Kidney epithelial cell (primary cell): ENCODE measurements at regions not wholly inside any gene's neighbourhood (a gene's known extent, or its start where the extent isn't known, plus 50 kb on each side); places are given as distances from the start of the nearest gene placed in this dataset.

Experiments
- DNase-seq: peaks from one replicate; pipeline ENCODE4 v3.0.0-alpha.2; 2010; ENCODE audit warnings: low read depth
- H3K27me3 ChIP-seq: 2 replicates; pipeline ENCODE4 v1.6.0; 2011; ENCODE audit warnings: low read length; ENCODE audit not compliant: control insufficient read depth, insufficient read depth
- H3K36me3 ChIP-seq: 2 replicates; pipeline ENCODE4 v1.5.1; 2011; ENCODE audit warnings: low read length; ENCODE audit not compliant: control insufficient read depth, insufficient read depth
- H3K4me3 ChIP-seq: 2 replicates; pipeline ENCODE4 v1.5.1; 2011; ENCODE audit warnings: low read depth, mild to moderate bottlenecking, control low read depth, low read length
- CTCF ChIP-seq: IDR thresholded peaks from 2 replicates; pipeline ENCODE4 v1.5.1; 2011; ENCODE audit warnings: mild to moderate bottlenecking, moderate library complexity, low read length, control low read depth, inconsistent platforms; ENCODE audit not compliant: insufficient read depth, poor library complexity, severe bottlenecking

GRCh38 chr1:239725371-239725770, 339.0 kb downstream of the CHRM3 start:
- Histone ChIP-seq H3K36me3 (no peaks in the 10 kb centered on the region), H3K27me3 (no peaks in the 10 kb centered on the region), H3K4me3 (no peak overlapping the region)
- no peak for DNase-seq
- TF ChIP-seq CTCF = no peak

- no peaks in the 10 kb centered on the region for H3K36me3 ChIP-seq
- no peak overlapping the region for H3K4me3 ChIP-seq
- no peaks in the 10 kb centered on the region for H3K27me3 ChIP-seq
- DNase-seq = no peak
- no peak for TF ChIP-seq CTCF
These were observed 339.6 kb downstream of the CHRM3 start for GRCh38 chr1:239725933-239726332.

GRCh38 chr1:239730378-239730777, 344.0 kb downstream of the CHRM3 start:
- no peaks in the 10 kb centered on the region for H3K36me3 ChIP-seq
- no peaks in the 10 kb centered on the region for H3K27me3 ChIP-seq
- no peak for DNase-seq
- H3K4me3 ChIP-seq = no peak overlapping the region
- TF ChIP-seq CTCF = no peak

- no peak overlapping the region for H3K4me3 ChIP-seq
- H3K36me3 ChIP-seq = no peaks in the 10 kb centered on the region
- DNase-seq = no peak
- TF ChIP-seq CTCF = no peak
- H3K27me3 ChIP-seq = no peaks in the 10 kb centered on the region
These were observed 344.8 kb downstream of the CHRM3 start for GRCh38 chr1:239731082-239731748.

GRCh38 chr1:239732770-239733169, 346.4 kb downstream of the CHRM3 start:
- no peak for TF ChIP-seq CTCF
- no peaks in the 10 kb centered on the region for H3K27me3 ChIP-seq
- DNase-seq = no peak

GRCh38 chr1:239733995-239734394, 347.6 kb downstream of the CHRM3 start:
- no peaks in the 10 kb centered on the region for H3K27me3 ChIP-seq
- no peak overlapping the region for H3K4me3 ChIP-seq
- DNase-seq = no peak
- no peaks in the 10 kb centered on the region for H3K36me3 ChIP-seq
- no peak for TF ChIP-seq CTCF

More at GRCh38 chr1:239732770-239733169, 346.4 kb downstream of the CHRM3 start:
- Histone ChIP-seq H3K36me3 (no peaks in the 10 kb centered on the region), H3K4me3 (no peak overlapping the region)
